GM12878 (cell line): ENCODE measurements at regions not wholly inside any gene's neighbourhood (a gene's known extent, or its start where the extent isn't known, plus 50 kb on each side); places are given as distances from the start of the nearest gene placed in this dataset.

Experiments used
- ATAC-seq: fragments of 200-7000 bp; cut with Tn5 transposase; 3 replicates; pipeline ENCODE4 v1.9.1; 2020; ENCODE audit warnings: mild to moderate bottlenecking, moderate library complexity
- BruUV-seq: library from RNA; stranded (reverse); fragments of 400-500 nt; replicated peaks from 2 replicates; lab custom pipeline; 2021; lab: Mats Ljungman, UMichigan
- CTCF ChIA-PET: fragments of 300-600 bp; sonication (Branson Sonifier 250); formaldehyde crosslinking; extraction: SDS; loops from one replicate; lab custom pipeline; 2021; ENCODE audit warnings: inconsistent platforms; lab: Yijun Ruan, JAX
- POLR2A ChIA-PET: fragments of 350-600 bp; formaldehyde crosslinking; extraction: SDS; loops from one replicate; lab custom pipeline; 2021; ENCODE audit warnings: inconsistent platforms; lab: Charles Lee
- RAD21 ChIA-PET: fragments of 300-600 bp; sonication (Branson Sonifier 250); formaldehyde crosslinking; loops from one replicate; lab custom pipeline; 2023; ENCODE audit warnings: antibody characterized with exemption; ENCODE audit not compliant: unreplicated experiment; lab: Charles Lee
- SMC1A ChIA-PET: fragments of 300-600 bp; sonication (Branson Sonifier 250); formaldehyde crosslinking; loops from one replicate; lab custom pipeline; 2023; ENCODE audit not compliant: unreplicated experiment, uncharacterized antibody; lab: Charles Lee
- DNase-seq: peaks from one replicate; pipeline ENCODE4 v3.0.0-alpha.2; 2011; ENCODE audit warnings: low read depth, low spot score
- FAIRE-seq: peaks from 3 replicates; lab custom pipeline; 2011; peaks lifted over from hg19 to GRCh38; lab: Jason Lieb, UNC
- H2AFZ ChIP-seq: 2 replicates; pipeline ENCODE4 v1.6.0; 2011; ENCODE audit warnings: low read depth, low read length, control low read depth; ENCODE audit not compliant: control insufficient read depth
- H3K27ac ChIP-seq: 2 replicates; pipeline ENCODE4 v1.5.1; 2011; ENCODE audit warnings: control low read depth; ENCODE audit not compliant: control insufficient read depth, insufficient read depth
- H3K27me3 ChIP-seq, 2 experiments: replicated peaks in 1 of 2; 2 replicates each; pipeline versions ENCODE4 v1.6.0 to v1.6.1; 2011; ENCODE audit warnings: low read length in 1 of 2; ENCODE audit not compliant: control insufficient read depth in 2 of 2, insufficient read depth in 2 of 2
- H3K36me3 ChIP-seq, 2 experiments: 2 replicates each; pipeline ENCODE4 v1.5.1; 2011; ENCODE audit warnings: low read length in 1 of 2; ENCODE audit not compliant: control insufficient read depth in 2 of 2, insufficient read depth in 2 of 2
- H3K4me1 ChIP-seq: 2 replicates; pipeline ENCODE4 v1.6.1; 2011; ENCODE audit warnings: mild to moderate bottlenecking, low read length, moderate library complexity, mixed read lengths; ENCODE audit not compliant: control insufficient read depth, insufficient read depth
- H3K4me2 ChIP-seq: 2 replicates; pipeline ENCODE4 v1.6.0; 2011; ENCODE audit warnings: control low read depth; ENCODE audit not compliant: control insufficient read depth, insufficient read depth
- H3K4me3 ChIP-seq: fragments of 200-600 bp; sonication (generic); 2 replicates; pipeline ENCODE4 v1.5.1; 2016
- H3K79me2 ChIP-seq: 2 replicates; pipeline ENCODE4 v1.6.0; 2011; ENCODE audit warnings: low read length; ENCODE audit not compliant: control insufficient read depth, insufficient read depth
- H3K9ac ChIP-seq: 2 replicates; pipeline ENCODE4 v1.8.0; 2011; ENCODE audit warnings: low read length, control low read depth, mixed read lengths; ENCODE audit not compliant: control insufficient read depth, insufficient read depth
- H3K9me3 ChIP-seq: replicated peaks from 3 replicates; pipeline ENCODE4 v1.5.1; 2011; ENCODE audit warnings: mild to moderate bottlenecking, low read length; ENCODE audit not compliant: control insufficient read depth, insufficient read depth
- H4K20me1 ChIP-seq: 2 replicates; pipeline ENCODE4 v1.6.0; 2011; ENCODE audit not compliant: control insufficient read depth, insufficient read depth
- ELK1 ChIP-seq: IDR thresholded peaks from 2 replicates; pipeline ENCODE4 v1.6.1; 2012; ENCODE audit warnings: low read depth, low read length, improper control_type of control experiment
- MLLT1 ChIP-seq: fragments of 450-650 bp; IDR thresholded peaks from 2 replicates; pipeline ENCODE4 v1.6.1; 2016; ENCODE audit warnings: mild to moderate bottlenecking
- POLR2A ChIP-seq: IDR thresholded peaks from 2 replicates; pipeline ENCODE4 v1.6.1; 2011; ENCODE audit warnings: low read depth, mild to moderate bottlenecking, low read length
- RAD51 ChIP-seq: fragments of 450-650 bp; IDR thresholded peaks from 2 replicates; pipeline ENCODE4 v1.6.1; 2016; ENCODE audit warnings: moderate library complexity, mild to moderate bottlenecking, inconsistent platforms
- RELB ChIP-seq: fragments of 450-650 bp; IDR thresholded peaks from 2 replicates; pipeline ENCODE4 v1.6.1; 2017; ENCODE audit warnings: low read depth, mild to moderate bottlenecking, moderate library complexity
- WGBS: methylation state at CpG from one replicate; pipeline ENCODE4 v1.1.6; 2016; ENCODE audit warnings: low lambda C conversion rate; ENCODE audit not compliant: insufficient replicate concordance, insufficient coverage; ENCODE audit errors: missing lambda C conversion rate; 5-methylcytosine and 5-hydroxymethylcytosine counted together
- in situ Hi-C: fragments of 300-500 bp; cut with MboI; formaldehyde crosslinking; loops from 9 replicates; pipeline ENCODE4 v1.14.3; 2018; ENCODE audit warnings: mixed read lengths
- intact Hi-C: fragments of 100-400 bp; cut with micrococcal nuclease; formaldehyde crosslinking; loops from one replicate; pipeline ENCODE4 v1.14.2; 2022; ENCODE audit not compliant: unreplicated experiment

GRCh38 chr17:22443061-22443460 is 750.7 kb downstream of the KCNJ18 start:
- Histone ChIP-seq H3K27ac (no peak overlapping the region), H3K4me3 (no peak overlapping the region), H4K20me1 (no peaks in the 10 kb centered on the region), H3K4me2 (no peak overlapping the region), H2AFZ (no peak overlapping the region), H3K79me2 (no peaks in the 10 kb centered on the region), H3K36me3 (no peaks in the 10 kb centered on the region), H3K9me3 (no peaks in the 10 kb centered on the region; the same call in 2 of the 3 replicates), H3K27me3 (no peaks in the 10 kb centered on the region), H3K9ac (no peak overlapping the region), H3K4me1 (no peaks in the 10 kb centered on the region)
- ChIA-PET RAD21 (no interaction called here), POLR2A (no interaction called here), SMC1A (no interaction called here), CTCF (no interaction called here)
- in situ Hi-C loops (no loop called here), intact Hi-C loops (no loop called here)
- no TSS peak for BruUV-seq
- DNase-seq = no peak
- 9% methylated on average over 6 of the region's 6 CpGs for WGBS
- ATAC-seq = no peak
- no peak for TF ChIP-seq MLLT1
- no peak for TF ChIP-seq RELB
- no peak for TF ChIP-seq RAD51
- TF ChIP-seq ELK1 = no peak
- no peak for TF ChIP-seq POLR2A
- no peak for FAIRE-seq
